Upper lobe of left lung (tissue), 4 donors: ENCODE measurements at regions not wholly inside any gene's neighbourhood (a gene's known extent, or its start where the extent isn't known, plus 50 kb on each side); places are given as distances from the start of the nearest gene placed in this dataset.

Experiments used
- EP300 ChIP-seq, 4 donors: sonication (generic); formaldehyde crosslinking; IDR thresholded peaks; one replicate each; pipeline ENCODE4 v1.5.1; 2017; ENCODE audit warnings: antibody characterized with exemption in 4 of 4, control low read depth in 2 of 4
- POLR2A ChIP-seq, 4 donors: fragments of 450-650 bp; IDR thresholded peaks; one replicate each; pipeline ENCODE4 v1.5.1; 2016 to 2017; ENCODE audit warnings: antibody characterized with exemption in 4 of 4, mild to moderate bottlenecking in 2 of 4
- POLR2AphosphoS5 ChIP-seq, 2 donors: sonication (generic); formaldehyde crosslinking; IDR thresholded peaks; one replicate each; pipeline ENCODE4 v1.5.1; 2017; ENCODE audit warnings: antibody characterized with exemption in 2 of 2
- TF ChIP-seq, protein P1 (sequence below), 6 experiments: fragments of 450-650 bp in 4 of 6; fragments of 200-600 bp in 2 of 6; sonication (generic) in 2 of 6; IDR thresholded peaks; one replicate each; pipeline ENCODE4 v1.5.1; 2016 to 2019; ENCODE audit warnings: antibody characterized with exemption in 6 of 6

DNA sequence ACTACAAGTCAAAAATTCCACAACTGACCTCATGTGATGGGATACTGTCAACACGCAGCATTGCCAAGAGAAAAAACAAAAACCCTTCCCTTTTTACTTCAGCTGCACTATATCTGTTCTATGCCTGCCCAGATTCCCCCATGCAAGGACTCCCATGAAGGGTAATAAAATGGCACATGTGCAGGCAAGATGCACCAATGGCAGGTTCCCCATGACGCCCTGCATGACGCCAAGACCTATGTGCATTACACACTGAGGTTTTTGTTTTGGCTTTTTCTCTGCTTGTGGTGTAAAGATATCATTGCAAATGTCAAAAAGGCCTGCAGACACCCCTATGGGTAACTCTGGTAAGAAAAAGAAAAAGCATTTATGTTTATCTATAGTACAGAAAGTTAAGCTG, 403.4 kb downstream of the HDGFL1 start:
- TF ChIP-seq, protein P1, sequence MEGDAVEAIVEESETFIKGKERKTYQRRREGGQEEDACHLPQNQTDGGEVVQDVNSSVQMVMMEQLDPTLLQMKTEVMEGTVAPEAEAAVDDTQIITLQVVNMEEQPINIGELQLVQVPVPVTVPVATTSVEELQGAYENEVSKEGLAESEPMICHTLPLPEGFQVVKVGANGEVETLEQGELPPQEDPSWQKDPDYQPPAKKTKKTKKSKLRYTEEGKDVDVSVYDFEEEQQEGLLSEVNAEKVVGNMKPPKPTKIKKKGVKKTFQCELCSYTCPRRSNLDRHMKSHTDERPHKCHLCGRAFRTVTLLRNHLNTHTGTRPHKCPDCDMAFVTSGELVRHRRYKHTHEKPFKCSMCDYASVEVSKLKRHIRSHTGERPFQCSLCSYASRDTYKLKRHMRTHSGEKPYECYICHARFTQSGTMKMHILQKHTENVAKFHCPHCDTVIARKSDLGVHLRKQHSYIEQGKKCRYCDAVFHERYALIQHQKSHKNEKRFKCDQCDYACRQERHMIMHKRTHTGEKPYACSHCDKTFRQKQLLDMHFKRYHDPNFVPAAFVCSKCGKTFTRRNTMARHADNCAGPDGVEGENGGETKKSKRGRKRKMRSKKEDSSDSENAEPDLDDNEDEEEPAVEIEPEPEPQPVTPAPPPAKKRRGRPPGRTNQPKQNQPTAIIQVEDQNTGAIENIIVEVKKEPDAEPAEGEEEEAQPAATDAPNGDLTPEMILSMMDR (IDR thresholded peaks at IDR 0.05): no peak
- TF ChIP-seq POLR2A (IDR thresholded peaks at IDR 0.05) (no peak), EP300 (IDR thresholded peaks at IDR 0.05) (no peak), POLR2AphosphoS5 (IDR thresholded peaks at IDR 0.05) (no peak)
